MM.1S (cell line): ENCODE measurements at regions not wholly inside any gene's neighbourhood (a gene's known extent, or its start where the extent isn't known, plus 50 kb on each side); places are given as distances from the start of the nearest gene placed in this dataset.

ENCODE experiments used
- DNase-seq: peaks from one replicate; pipeline ENCODE4 v3.0.0-alpha.2; 2015
- H2AFZ ChIP-seq: fragments of 300-600 bp; sonication (generic); 2 replicates; pipeline ENCODE4 v1.6.0; 2016; ENCODE audit warnings: antibody characterized with exemption, low read length
- H3F3A ChIP-seq: fragments of 300-600 bp; sonication (generic); 2 replicates; pipeline ENCODE4 v1.6.1; 2016; ENCODE audit warnings: mild to moderate bottlenecking, antibody characterized with exemption, low read length, moderate library complexity, mixed read lengths; ENCODE audit not compliant: insufficient read depth
- H3K27ac ChIP-seq: fragments of 300-600 bp; sonication (generic); 2 replicates; pipeline ENCODE4 v1.5.1; 2016; ENCODE audit warnings: mild to moderate bottlenecking, low read length
- H3K27me3 ChIP-seq: fragments of 300-600 bp; sonication (generic); replicated peaks from 2 replicates; pipeline ENCODE4 v1.6.0; 2016; ENCODE audit warnings: low read length; ENCODE audit not compliant: insufficient read depth
- H3K36me3 ChIP-seq: fragments of 300-600 bp; sonication (generic); replicated peaks from 2 replicates; pipeline ENCODE4 v1.6.1; 2016; ENCODE audit warnings: mild to moderate bottlenecking, low read length, mixed read lengths; ENCODE audit not compliant: insufficient read depth
- H3K4me1 ChIP-seq: fragments of 300-600 bp; sonication (generic); 2 replicates; pipeline ENCODE4 v1.6.1; 2016; ENCODE audit warnings: low read length, mixed read lengths
- H3K4me2 ChIP-seq: fragments of 300-600 bp; sonication (generic); 2 replicates; pipeline ENCODE4 v1.6.0; 2016; ENCODE audit warnings: low read depth, low read length
- H3K4me3 ChIP-seq: fragments of 300-600 bp; sonication (generic); 2 replicates; pipeline ENCODE4 v1.5.1; 2016; ENCODE audit warnings: low read length, mixed read lengths
- H3K79me2 ChIP-seq: fragments of 300-600 bp; sonication (generic); 2 replicates; pipeline ENCODE4 v1.6.1; 2016; ENCODE audit warnings: mixed run types, low read length, mixed read lengths
- H3K9ac ChIP-seq: fragments of 300-600 bp; sonication (generic); 2 replicates; pipeline ENCODE4 v1.6.1; 2016; ENCODE audit warnings: low read length, mixed read lengths
- H3K9me2 ChIP-seq: fragments of 300-600 bp; sonication (generic); replicated peaks from 2 replicates; pipeline ENCODE4 v1.6.1; 2016; ENCODE audit warnings: mild to moderate bottlenecking, low read length, mixed read lengths; ENCODE audit not compliant: insufficient read depth
- H3K9me3 ChIP-seq: fragments of 300-600 bp; sonication (generic); replicated peaks from 2 replicates; pipeline ENCODE4 v1.6.1; 2016; ENCODE audit warnings: mild to moderate bottlenecking, low read length, mixed read lengths; ENCODE audit not compliant: insufficient read depth
- H4K20me1 ChIP-seq: fragments of 300-600 bp; sonication (generic); 2 replicates; pipeline ENCODE4 v1.6.1; 2016; ENCODE audit warnings: mild to moderate bottlenecking, low read length, moderate library complexity, mixed read lengths; ENCODE audit not compliant: insufficient read depth
- EZH2 ChIP-seq: fragments of 300-600 bp; sonication (generic); optimal IDR thresholded peaks from 2 replicates; pipeline ENCODE3; 2017; ENCODE audit warnings: low read depth, mild to moderate bottlenecking, antibody characterized with exemption, low read length, mixed read lengths
- EZH2phosphoT487 ChIP-seq: fragments of 300-600 bp; sonication (generic); IDR thresholded peaks from 2 replicates; pipeline ENCODE4 v1.6.1; 2018; ENCODE audit warnings: antibody characterized with exemption, low read length
- TF ChIP-seq, protein P1 (sequence below): fragments of 300-600 bp; sonication (generic); IDR thresholded peaks from 2 replicates; pipeline ENCODE4 v1.5.1; 2016; ENCODE audit warnings: antibody characterized with exemption, low read length, mixed read lengths

DNA sequence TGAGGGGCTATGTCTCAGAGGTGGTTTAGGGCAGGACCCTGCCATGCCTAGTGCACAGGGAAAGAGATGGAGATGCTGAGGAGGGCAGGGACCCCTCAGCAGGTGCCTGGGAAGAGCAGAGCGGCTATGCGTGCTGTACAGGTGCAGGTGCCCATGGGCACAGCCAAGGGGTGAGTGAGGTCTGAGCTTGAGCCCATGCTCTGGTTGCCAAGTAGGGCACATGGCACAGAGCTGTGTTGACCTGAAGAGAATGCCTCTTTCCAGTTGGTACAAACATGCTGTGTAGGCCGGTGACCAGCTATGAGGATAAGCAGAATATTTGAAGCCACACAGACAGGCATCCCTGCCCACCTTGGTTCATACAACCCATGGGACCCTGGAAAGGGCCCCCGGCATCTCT lies 65.8 kb upstream of the NECTIN1 start:
- no peak overlapping the region for H3K4me2 ChIP-seq

DNA sequence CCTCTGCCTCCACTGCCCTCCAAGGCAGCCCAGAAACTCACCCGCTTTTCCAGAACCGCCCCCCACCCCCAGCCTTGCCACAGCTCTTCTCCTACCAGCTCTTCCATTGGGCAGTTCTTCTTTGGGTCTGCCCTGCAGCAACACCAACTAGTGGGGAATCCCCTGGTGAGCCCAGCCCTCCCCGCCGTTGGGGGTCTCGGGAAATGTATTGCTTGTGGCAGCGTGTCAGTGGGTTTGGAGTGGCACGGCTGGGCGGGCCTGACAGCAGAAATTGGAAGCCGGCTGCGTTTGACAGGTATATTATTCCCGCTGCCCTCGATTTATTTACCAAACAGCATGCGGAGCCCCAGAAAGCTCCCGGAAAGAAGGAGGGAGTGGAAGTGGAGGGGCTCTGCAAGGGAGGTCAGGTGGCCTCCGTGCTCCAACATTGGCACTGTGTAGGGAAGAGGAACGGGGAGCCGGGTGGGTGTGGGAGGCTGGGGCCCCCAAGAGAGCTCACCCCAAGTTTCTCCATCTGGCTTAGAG lies 65.2 kb upstream of the NECTIN1 start:
- TF ChIP-seq, protein P1, sequence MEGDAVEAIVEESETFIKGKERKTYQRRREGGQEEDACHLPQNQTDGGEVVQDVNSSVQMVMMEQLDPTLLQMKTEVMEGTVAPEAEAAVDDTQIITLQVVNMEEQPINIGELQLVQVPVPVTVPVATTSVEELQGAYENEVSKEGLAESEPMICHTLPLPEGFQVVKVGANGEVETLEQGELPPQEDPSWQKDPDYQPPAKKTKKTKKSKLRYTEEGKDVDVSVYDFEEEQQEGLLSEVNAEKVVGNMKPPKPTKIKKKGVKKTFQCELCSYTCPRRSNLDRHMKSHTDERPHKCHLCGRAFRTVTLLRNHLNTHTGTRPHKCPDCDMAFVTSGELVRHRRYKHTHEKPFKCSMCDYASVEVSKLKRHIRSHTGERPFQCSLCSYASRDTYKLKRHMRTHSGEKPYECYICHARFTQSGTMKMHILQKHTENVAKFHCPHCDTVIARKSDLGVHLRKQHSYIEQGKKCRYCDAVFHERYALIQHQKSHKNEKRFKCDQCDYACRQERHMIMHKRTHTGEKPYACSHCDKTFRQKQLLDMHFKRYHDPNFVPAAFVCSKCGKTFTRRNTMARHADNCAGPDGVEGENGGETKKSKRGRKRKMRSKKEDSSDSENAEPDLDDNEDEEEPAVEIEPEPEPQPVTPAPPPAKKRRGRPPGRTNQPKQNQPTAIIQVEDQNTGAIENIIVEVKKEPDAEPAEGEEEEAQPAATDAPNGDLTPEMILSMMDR = no peak
- TF ChIP-seq EZH2phosphoT487 (no peak), EZH2 (no peak)
- H3K9ac ChIP-seq = no peak overlapping the region
- H3K36me3 ChIP-seq = no peaks in the 10 kb centered on the region
- no peak overlapping the region for H3K4me2 ChIP-seq
- no peaks in the 10 kb centered on the region for H3K9me3 ChIP-seq
- H3K79me2 ChIP-seq = no peaks in the 10 kb centered on the region
- H4K20me1 ChIP-seq = no peaks in the 10 kb centered on the region
- peaks cover 38% of the 10 kb centered on the region; the same call in 1 of the 2 replicates for H3K27me3 ChIP-seq
- no peak overlapping the region for H2AFZ ChIP-seq
- no peak for DNase-seq
- no peaks in the 10 kb centered on the region for H3K9me2 ChIP-seq
- no peaks in the 10 kb centered on the region for H3F3A ChIP-seq
- no peaks in the 10 kb centered on the region for H3K4me1 ChIP-seq
- H3K27ac ChIP-seq = no peak overlapping the region
- no peak overlapping the region for H3K4me3 ChIP-seq

More for the DNA sequence above, 65.8 kb upstream of the NECTIN1 start:
- DNase-seq = no peak
- no peak for TF ChIP-seq EZH2
- TF ChIP-seq, protein P1 = no peak
- TF ChIP-seq EZH2phosphoT487 = no peak
- H3F3A ChIP-seq = no peaks in the 10 kb centered on the region
- no peak overlapping the region for H3K4me3 ChIP-seq
- no peaks in the 10 kb centered on the region for H3K36me3 ChIP-seq
- H4K20me1 ChIP-seq = no peaks in the 10 kb centered on the region
- H3K9me3 ChIP-seq = no peaks in the 10 kb centered on the region
- no peaks in the 10 kb centered on the region for H3K9me2 ChIP-seq
- H3K79me2 ChIP-seq = no peaks in the 10 kb centered on the region
- H3K9ac ChIP-seq = no peak overlapping the region
- no peak overlapping the region for H2AFZ ChIP-seq
- H3K27me3 ChIP-seq = peaks cover 33% of the 10 kb centered on the region; the same call in 1 of the 2 replicates
- H3K4me1 ChIP-seq = no peaks in the 10 kb centered on the region
- no peak overlapping the region for H3K27ac ChIP-seq

- no peak for DNase-seq
- no peaks in the 10 kb centered on the region for H3K9me3 ChIP-seq
- H3K4me2 ChIP-seq = no peak overlapping the region
- no peaks in the 10 kb centered on the region for H3K36me3 ChIP-seq
- TF ChIP-seq, protein P1 = no peak
- TF ChIP-seq EZH2phosphoT487 = no peak
- no peak for TF ChIP-seq EZH2
- no peak overlapping the region for H2AFZ ChIP-seq
- H4K20me1 ChIP-seq = no peaks in the 10 kb centered on the region
- H3F3A ChIP-seq = no peaks in the 10 kb centered on the region
- no peaks in the 10 kb centered on the region for H3K79me2 ChIP-seq
- no peak overlapping the region for H3K4me3 ChIP-seq
- no peak overlapping the region for H3K9ac ChIP-seq
- peaks cover 43% of the 10 kb centered on the region; the same call in 1 of the 2 replicates for H3K27me3 ChIP-seq
- no peak overlapping the region for H3K27ac ChIP-seq
- no peaks in the 10 kb centered on the region for H3K4me1 ChIP-seq
- no peaks in the 10 kb centered on the region for H3K9me2 ChIP-seq
These were observed 64.5 kb upstream of the NECTIN1 start for GRCh38 chr11:119793335-119793984.
